ENCODE measurements at regions not wholly inside any gene's neighbourhood (a gene's known extent, or its start where the extent isn't known, plus 50 kb on each side); places are given as distances from the start of the nearest gene placed in this dataset.
"Not testable (repeated sequence)": the region's sequence is repeated elsewhere in the genome, so short reads cannot be mapped to it uniquely, and the experiment has no call there.

DNA sequence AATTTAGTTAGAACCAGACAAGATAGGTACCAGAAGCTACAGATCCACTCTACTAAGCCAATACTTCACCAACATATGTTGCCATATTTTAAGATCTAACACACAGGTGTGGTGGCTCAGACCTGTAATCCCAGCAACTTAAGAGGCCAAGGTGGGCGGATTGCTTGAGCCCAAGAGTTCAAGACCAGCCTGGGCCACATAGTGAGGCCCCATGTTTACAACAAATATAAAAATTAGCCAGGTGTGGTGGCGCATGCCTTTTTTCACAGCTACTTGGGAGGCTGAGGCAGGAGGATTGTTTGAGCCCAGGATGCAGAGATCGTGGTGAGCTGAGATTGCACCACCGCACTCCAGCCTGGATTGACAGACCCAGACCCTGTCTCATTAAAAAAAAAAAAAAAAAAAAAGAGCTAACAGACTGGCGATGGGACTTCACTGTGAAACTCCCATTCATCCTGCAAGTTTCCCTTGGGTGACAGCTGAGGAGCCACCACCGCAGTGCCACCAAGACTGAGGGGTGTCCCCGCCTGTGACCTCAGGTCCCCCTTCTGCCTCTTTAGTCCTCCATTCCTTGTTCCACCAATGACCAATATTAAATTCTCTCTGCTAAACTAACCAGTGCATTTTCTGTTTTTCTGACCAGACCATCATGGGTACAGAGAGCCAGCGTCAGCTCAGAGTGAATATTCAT is 163.3 kb downstream of the OR4M2 start:
- H3K9me3 ChIP-seq (ENCODE audit: control insufficient read depth, insufficient read depth, low read length) = no peaks in the 10 kb centered on the region
- intact Hi-C loops (cut with micrococcal nuclease) = loop anchor here (5.0 kb wide), 1 partner anchor 1886 kb away; no protein-coding TSS in a partner anchor
- H3K36me3 ChIP-seq (ENCODE audit: control insufficient read depth, insufficient read depth, low read length) = no peaks in the 10 kb centered on the region
- Mint-ChIP-seq H3K27me3 (ENCODE audit: low read depth in 2 of 2) (no peaks in the 10 kb centered on the region), H3K27ac (no peak overlapping the region), H3K36me3 (no peaks in the 10 kb centered on the region), H3K9me3 (no peaks in the 10 kb centered on the region), H3K4me1 (peaks cover 7 to 40% of the 10 kb centered on the region in 2 donors), H3K4me3 (no peak overlapping the region)
- H3K27me3 ChIP-seq (ENCODE audit: control insufficient read depth, insufficient read depth, low read length) = no peaks in the 10 kb centered on the region
- H3K27ac ChIP-seq (ENCODE audit: low read length) = no peak overlapping the region
- ATAC-seq (no peak), DNase-seq (no peak)
- H3K4me1 ChIP-seq (ENCODE audit: control insufficient read depth, insufficient read depth, low read length) = peaks cover 14% of the 10 kb centered on the region
- H3K4me3 ChIP-seq (ENCODE audit: low read length) = no peak overlapping the region
- 89% methylated on average over 8 of the region's 8 CpGs for WGBS (ENCODE audit: insufficient coverage)
- TF ChIP-seq CTCF (IDR thresholded peaks at IDR 0.05) = no peak

DNA sequence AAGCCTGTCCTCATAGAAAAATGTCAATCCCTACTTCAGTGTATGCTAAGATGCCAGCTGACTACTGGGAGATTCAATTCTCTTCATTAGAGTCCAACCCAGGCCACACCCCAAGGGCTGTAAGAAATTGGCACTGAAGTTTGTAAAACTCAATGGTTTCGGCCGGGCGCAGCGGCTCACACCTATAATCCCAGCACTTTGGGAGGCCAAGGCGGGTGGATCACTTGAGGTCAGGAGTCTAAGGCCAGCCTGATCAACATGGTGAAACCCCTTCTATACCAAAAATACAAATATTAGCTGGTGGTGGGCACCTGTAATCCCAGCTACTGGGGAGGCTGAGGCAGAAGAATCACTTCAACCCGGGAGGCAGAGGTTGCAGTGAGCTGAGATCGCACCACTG is 169.2 kb downstream of the OR4M2 start:
- peaks cover 23% of the 10 kb centered on the region for H3K4me1 ChIP-seq (ENCODE audit: control insufficient read depth, insufficient read depth, low read length)
- H3K4me3 ChIP-seq (ENCODE audit: low read length); H3K9me3 Mint-ChIP-seq; H3K27me3 ChIP-seq (ENCODE audit: control insufficient read depth, insufficient read depth, low read length); DNase-seq; H3K27ac ChIP-seq (ENCODE audit: low read length); H3K36me3 Mint-ChIP-seq; H3K36me3 ChIP-seq (ENCODE audit: control insufficient read depth, insufficient read depth, low read length); H3K27me3 Mint-ChIP-seq (ENCODE audit: low read depth in 2 of 2); ATAC-seq; H3K27ac Mint-ChIP-seq; H3K9me3 ChIP-seq (ENCODE audit: control insufficient read depth, insufficient read depth, low read length); H3K4me3 Mint-ChIP-seq: not testable (repeated sequence)
- 95% methylated on average over 7 of the region's 7 CpGs for WGBS (ENCODE audit: insufficient coverage)
- peaks cover 31 to 62% of the 10 kb centered on the region in 2 donors for H3K4me1 Mint-ChIP-seq
- intact Hi-C loops (cut with micrococcal nuclease) = loop anchor here (5.0 kb wide), 1 partner anchor 33 kb away; no protein-coding TSS in a partner anchor

DNA sequence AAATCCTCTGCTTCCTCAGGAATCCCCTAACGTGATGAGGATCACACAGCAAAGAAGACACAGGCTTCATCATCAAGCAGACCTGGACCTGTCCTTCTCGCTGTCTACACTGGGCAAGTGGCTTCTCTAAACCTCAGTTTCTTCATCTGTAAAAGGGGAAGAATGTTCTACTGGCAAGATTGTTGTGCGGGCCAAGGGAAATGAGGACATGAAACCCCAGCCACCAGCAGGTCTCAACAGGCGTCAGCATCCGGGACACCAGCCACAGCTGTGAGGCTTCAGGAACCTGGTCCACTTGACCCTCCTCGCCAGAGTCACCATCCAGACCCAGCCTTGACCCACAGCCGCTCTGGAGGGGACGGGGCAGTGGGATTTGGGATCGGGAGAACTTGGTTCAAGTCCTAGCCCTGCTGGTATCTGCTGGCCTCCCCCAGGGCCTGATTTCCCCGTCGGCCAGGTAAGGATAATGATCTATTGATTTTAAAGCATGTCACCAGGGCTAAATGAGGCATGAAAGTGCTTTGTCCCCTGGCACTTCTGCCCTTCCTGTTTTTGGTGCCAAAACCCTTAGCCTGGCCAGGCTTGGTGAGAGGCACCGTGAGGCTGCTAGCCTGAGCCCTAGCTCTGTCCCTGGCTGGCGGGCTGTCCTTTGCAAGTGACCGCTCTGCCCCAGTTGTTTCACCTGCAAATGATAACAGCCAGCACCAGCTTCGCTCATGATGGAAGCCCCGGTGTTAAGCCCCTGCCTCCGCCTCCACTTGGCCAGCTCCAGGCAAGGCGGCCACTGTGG is 170.4 kb downstream of the OR4M2 start:
- DNase-seq; H3K27me3 Mint-ChIP-seq (ENCODE audit: low read depth in 2 of 2); H3K36me3 Mint-ChIP-seq; H3K36me3 ChIP-seq (ENCODE audit: control insufficient read depth, insufficient read depth, low read length); intact Hi-C loops (cut with micrococcal nuclease); H3K4me3 ChIP-seq (ENCODE audit: low read length); H3K9me3 Mint-ChIP-seq; H3K27me3 ChIP-seq (ENCODE audit: control insufficient read depth, insufficient read depth, low read length); H3K27ac ChIP-seq (ENCODE audit: low read length); ATAC-seq; H3K9me3 ChIP-seq (ENCODE audit: control insufficient read depth, insufficient read depth, low read length); H3K4me3 Mint-ChIP-seq: not testable (repeated sequence)
- H3K27ac Mint-ChIP-seq = peak overlapping the region in 1 of 2 donors; percentile 56
- H3K4me1 ChIP-seq (ENCODE audit: control insufficient read depth, insufficient read depth, low read length) = peaks cover 35% of the 10 kb centered on the region
- WGBS (ENCODE audit: insufficient coverage) = 78% methylated on average over 18 of the region's 18 CpGs
- H3K4me1 Mint-ChIP-seq = peaks cover 39 to 74% of the 10 kb centered on the region in 2 donors

GRCh38 chr15:22251422-22251821 is 171.1 kb downstream of the OR4M2 start:
- no peaks in the 10 kb centered on the region for H3K27me3 Mint-ChIP-seq (ENCODE audit: low read depth in 2 of 2)
- H3K36me3 ChIP-seq (ENCODE audit: control insufficient read depth, insufficient read depth, low read length) = no peaks in the 10 kb centered on the region
- H3K27ac ChIP-seq (ENCODE audit: low read length) = no peak overlapping the region
- H3K36me3 Mint-ChIP-seq = no peaks in the 10 kb centered on the region
- H3K4me1 ChIP-seq (ENCODE audit: control insufficient read depth, insufficient read depth, low read length) = peaks cover 41% of the 10 kb centered on the region
- intact Hi-C loops (cut with micrococcal nuclease) = no loop called here
- WGBS (ENCODE audit: insufficient coverage) = 63% methylated on average over 1 of the region's 1 CpG
- no peak for TF ChIP-seq CTCF (IDR thresholded peaks at IDR 0.05)
- H3K4me3 Mint-ChIP-seq = no peak overlapping the region
- H3K4me3 ChIP-seq (ENCODE audit: low read length) = no peak overlapping the region
- H3K27me3 ChIP-seq (ENCODE audit: control insufficient read depth, insufficient read depth, low read length) = no peaks in the 10 kb centered on the region
- H3K4me1 Mint-ChIP-seq = peaks cover 39 to 78% of the 10 kb centered on the region in 2 donors
- no peaks in the 10 kb centered on the region for H3K9me3 ChIP-seq (ENCODE audit: control insufficient read depth, insufficient read depth, low read length)
- ATAC-seq (peak in 1 of 3 donors; percentile 8), DNase-seq (no peak)
- no peaks in the 10 kb centered on the region for H3K9me3 Mint-ChIP-seq
- H3K27ac Mint-ChIP-seq = peak overlapping the region in 1 of 2 donors; percentile 56

GRCh38 chr15:22252047-22252446 is 171.7 kb downstream of the OR4M2 start:
- peak overlapping the region; percentile 1 to 56 for H3K27ac Mint-ChIP-seq
- intact Hi-C loops (cut with micrococcal nuclease) = loop anchor here (2.0 kb wide), 1 partner anchor 19 kb away; no protein-coding TSS in a partner anchor

DNA sequence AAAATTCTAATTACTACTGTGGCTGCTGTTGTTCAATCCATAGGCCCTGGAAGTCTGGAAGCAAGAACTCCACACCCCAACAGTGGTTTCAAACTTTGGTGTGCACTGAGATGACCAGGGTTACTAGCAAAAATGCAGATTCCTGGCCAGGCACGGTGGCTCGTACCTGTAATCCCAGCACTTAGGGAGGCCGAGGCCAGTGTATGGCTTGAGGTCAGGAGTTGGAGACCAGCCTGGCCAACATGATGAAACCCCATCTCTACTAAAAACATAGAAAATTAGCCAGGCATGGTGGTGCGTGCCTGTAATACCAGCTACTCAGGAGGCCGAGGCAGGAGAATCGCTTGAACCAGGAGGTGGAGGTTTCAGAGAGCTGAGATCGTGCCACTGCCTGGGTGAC is 172.2 kb downstream of the OR4M2 start:
- H3K4me1 ChIP-seq (ENCODE audit: control insufficient read depth, insufficient read depth, low read length) = peaks cover 47% of the 10 kb centered on the region
- intact Hi-C loops (cut with micrococcal nuclease) = loop anchor here (2.0 kb wide), 1 partner anchor 20 kb away; no protein-coding TSS in a partner anchor
- not testable (repeated sequence) for H3K27me3 Mint-ChIP-seq (ENCODE audit: low read depth in 2 of 2); H3K27me3 ChIP-seq (ENCODE audit: control insufficient read depth, insufficient read depth, low read length); ATAC-seq; H3K36me3 ChIP-seq (ENCODE audit: control insufficient read depth, insufficient read depth, low read length); H3K9me3 ChIP-seq (ENCODE audit: control insufficient read depth, insufficient read depth, low read length); DNase-seq; H3K4me3 ChIP-seq (ENCODE audit: low read length); H3K4me3 Mint-ChIP-seq; H3K27ac ChIP-seq (ENCODE audit: low read length); H3K9me3 Mint-ChIP-seq; H3K36me3 Mint-ChIP-seq
- H3K4me1 Mint-ChIP-seq = peaks cover 39 to 87% of the 10 kb centered on the region in 2 donors
- H3K27ac Mint-ChIP-seq = peak overlapping the region; percentile 1 to 56
- WGBS (ENCODE audit: insufficient coverage) = 91% methylated on average over 7 of the region's 7 CpGs

More at GRCh38 chr15:22252047-22252446, 171.7 kb downstream of the OR4M2 start:
- not testable (repeated sequence) for H3K36me3 ChIP-seq (ENCODE audit: control insufficient read depth, insufficient read depth, low read length); H3K27ac ChIP-seq (ENCODE audit: low read length); H3K27me3 Mint-ChIP-seq (ENCODE audit: low read depth in 2 of 2); H3K9me3 ChIP-seq (ENCODE audit: control insufficient read depth, insufficient read depth, low read length); H3K4me3 Mint-ChIP-seq; DNase-seq; H3K27me3 ChIP-seq (ENCODE audit: control insufficient read depth, insufficient read depth, low read length); H3K36me3 Mint-ChIP-seq; H3K4me3 ChIP-seq (ENCODE audit: low read length); ATAC-seq; H3K9me3 Mint-ChIP-seq
- H3K4me1 ChIP-seq (ENCODE audit: control insufficient read depth, insufficient read depth, low read length) = peaks cover 47% of the 10 kb centered on the region
- WGBS (ENCODE audit: insufficient coverage) = 53% methylated on average over 4 of the region's 4 CpGs
- H3K4me1 Mint-ChIP-seq = peaks cover 39 to 84% of the 10 kb centered on the region in 2 donors

All from natural killer cell (primary cell).